HG02970 (cell line): ENCODE measurements at regions not wholly inside any gene's neighbourhood (a gene's known extent, or its start where the extent isn't known, plus 50 kb on each side); places are given as distances from the start of the nearest gene placed in this dataset.

ENCODE experiments used
- ATAC-seq: cut with Tn5 transposase; IDR thresholded peaks from one replicate; pipeline ENCODE4 v1.9.1; 2021; ENCODE audit warnings: mild to moderate bottlenecking, moderate library complexity, moderate number of reproducible peaks; ENCODE audit not compliant: unreplicated experiment, low FRiP score

DNA sequence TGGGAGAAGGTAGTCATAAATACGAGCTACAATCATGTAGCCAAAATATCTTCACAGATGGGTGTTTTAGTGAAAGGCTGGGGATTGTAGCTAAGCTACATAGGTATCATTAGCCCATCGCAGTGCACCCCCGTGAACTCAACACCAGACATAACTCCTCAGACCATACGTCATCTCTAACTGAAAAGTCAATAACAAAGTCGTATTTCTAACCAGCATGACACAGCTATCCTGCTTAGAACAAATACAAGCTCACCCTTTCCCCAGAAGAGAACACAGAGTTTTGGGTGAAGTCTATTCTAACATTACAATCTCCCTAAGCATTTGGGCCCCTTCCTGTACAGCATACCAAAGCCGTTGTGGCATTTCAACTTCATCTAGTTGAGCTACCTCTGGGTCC is 636.6 kb upstream of the DPP6 start:
- ATAC-seq: no peak

DNA sequence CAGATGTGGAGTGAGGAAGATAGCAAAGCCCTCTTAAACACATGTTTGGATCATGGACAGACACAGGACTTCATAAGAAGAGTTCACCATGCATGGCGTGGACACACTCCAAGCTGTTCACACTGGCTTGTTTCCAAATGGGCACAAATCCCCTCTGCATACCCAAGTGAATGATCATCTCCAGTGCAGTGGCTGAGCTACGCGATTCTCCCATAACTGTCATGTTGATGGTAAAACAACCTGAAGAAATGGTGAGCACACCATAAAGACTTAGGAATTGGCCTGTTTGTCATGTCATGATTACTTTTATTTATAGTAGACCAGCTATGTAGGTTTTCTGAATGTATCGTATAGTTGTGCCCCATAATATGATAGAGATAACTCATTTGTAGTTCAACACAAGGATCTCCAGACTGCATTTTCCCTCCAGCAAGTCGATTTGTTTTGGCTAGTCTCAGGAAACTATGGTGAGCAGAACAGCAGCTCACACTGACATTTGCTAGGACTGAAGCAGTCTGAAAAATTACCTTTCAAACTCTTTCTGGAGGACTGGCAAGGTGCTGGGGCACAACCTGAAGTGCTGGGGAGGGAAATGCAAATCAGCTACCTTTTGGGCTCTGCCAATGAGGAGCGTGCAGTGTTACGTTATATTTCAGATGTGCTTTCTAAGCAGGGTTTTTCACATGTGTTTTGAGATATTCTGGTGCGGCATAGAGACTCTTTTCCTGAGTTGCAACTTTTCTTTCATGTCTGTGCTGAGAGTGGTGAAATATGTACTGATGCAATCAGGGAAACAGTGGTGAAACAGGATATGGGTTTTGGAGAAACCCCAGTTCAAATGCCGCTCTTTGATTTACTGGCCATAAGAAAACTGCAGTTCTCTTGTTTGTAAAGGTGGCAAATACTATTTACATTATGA is 629.6 kb upstream of the DPP6 start:
- ATAC-seq: no peak

DNA sequence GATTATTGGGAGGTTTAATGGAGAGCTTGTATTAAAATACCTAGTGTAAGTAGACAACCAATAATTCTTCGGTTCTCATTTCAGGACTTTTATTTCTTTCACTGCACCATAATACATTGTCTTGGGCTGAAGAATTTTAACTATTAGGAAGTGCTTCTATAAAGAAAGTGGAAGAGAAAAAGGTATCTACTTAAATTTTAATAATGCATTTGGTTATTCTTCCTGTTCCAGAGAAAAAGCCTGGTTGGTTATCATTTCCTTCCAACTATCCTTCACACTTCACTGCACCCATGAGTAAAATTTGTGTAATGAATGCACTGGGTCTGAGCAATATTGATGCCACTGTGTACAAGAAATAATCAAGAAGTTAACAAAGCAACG is 629.0 kb upstream of the DPP6 start:
- no peak for ATAC-seq

DNA sequence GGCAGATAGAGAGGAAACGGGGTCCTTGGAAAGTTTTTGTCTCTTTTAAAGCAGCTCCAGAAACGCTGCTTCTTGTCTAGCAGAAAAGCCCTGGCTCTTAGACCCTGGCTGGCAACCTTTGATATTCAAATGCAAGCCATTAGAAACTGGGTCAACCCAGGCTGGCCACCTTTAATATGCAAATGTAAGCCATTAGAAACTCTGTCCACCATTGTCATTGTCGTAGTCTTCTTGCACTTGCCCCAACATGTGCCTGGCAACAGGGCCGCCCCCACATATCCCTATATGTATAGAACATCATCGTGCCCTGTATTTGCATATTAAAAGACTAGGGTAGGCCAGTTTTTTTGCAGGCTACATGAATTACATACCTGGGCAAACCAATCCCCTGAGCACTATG is 621.3 kb upstream of the DPP6 start:
- ATAC-seq: no peak

DNA sequence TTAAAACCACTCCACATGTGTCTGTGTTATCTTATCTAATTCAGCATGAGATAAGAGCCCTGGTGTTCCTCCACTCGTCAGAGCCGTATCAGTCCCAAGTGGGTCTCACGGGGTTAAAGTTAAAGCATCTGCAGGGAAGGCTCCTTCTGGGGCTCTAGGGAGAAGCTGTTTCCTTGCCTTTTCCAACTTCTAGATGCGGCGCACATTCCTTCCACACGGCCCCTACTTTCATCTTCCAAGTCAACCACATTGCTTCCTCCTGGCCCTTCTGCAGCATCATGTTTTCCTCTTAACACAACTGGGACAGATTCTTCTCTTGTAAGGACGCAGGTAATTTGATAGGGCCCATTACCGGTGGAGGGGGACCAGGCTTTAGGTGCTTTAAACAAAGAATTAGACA is 620.1 kb upstream of the DPP6 start:
- ATAC-seq: no peak

DNA sequence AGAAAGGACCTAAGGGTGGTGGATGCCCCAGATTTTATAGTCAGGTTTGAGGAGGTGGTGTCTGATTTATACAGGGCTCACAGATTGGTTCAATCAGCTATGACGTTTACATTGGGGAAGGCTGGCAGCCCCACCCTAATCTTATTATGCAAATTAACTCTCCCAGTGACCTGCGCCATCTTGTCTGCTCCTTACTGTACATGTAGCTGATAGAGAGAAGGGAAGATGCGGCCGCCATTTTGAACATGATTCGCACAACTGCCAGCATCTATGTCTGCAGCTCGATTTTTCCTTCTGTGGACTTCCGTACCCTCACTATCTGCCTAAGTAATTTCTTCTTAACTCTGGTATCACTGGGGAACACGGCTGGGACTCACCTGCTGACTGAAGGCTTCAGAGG is 619.0 kb upstream of the DPP6 start:
- ATAC-seq: no peak

DNA sequence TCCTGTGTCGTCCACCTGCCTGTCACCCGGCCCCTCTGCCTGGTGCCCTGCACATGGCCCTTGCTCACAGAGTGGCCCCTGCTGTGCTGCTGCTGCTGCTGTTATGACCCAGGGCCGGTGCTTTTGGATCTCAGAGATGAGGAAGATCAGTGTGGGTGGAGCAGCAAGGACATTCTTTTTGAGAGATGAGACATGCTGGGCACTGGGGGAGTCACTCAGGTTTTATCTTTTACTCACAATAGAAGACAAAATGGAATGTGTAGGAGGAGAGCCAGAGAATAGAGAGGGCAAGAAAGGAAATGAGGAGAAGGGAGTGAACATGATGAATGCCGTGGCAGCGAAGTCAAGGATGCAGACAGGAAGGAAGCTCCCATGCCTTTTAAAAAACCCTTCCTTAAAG is 611.5 kb upstream of the DPP6 start:
- no peak for ATAC-seq

DNA sequence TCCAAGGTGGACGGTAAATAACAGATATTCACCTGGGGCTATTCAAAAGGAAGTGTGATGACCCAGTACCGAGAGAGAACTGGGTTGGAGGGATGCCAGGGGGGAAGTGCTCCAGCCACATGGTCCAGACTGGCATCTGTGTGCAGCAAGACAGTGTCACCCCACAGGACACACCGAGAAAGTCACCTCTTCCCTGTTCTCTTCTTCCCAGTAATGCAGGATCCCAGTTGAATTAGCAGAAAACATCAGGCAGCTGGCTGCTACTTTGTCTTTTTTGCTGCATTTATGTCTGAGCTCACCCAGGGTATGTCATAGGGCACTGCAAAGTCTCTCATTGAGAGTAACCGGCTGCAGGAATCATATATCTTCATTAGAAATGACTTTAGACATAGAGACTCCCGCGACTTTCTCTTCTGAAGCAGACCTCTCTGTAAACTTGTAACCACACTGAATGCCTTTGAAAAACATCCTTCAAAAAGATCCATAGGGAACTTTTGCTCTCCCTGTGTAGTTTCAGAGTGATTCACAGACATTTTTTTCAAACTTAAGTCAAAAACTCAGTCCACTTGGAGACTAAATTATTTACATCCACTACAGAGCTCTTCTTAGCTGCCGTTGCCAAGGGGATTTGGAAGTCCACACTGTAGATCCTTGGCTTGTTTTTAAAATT is 609.0 kb upstream of the DPP6 start:
- no peak for ATAC-seq

DNA sequence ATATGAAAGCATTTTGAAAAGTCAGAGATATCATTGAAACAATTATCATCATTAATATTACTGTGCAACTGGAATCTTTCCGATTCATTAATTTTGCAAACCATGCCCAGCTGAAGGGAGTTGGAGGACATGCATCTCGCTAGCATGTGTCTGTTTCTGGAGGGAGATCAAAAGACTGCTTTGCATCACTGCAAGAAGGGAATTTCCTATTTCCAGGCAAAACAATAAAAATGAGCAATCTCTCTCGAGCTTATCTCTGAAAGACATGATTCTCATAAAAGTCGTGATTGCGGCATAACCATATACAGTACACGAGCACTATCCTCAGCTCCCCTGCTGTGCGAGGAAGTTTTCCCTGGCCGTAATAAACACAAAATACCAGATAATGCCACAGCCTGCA is 607.6 kb upstream of the DPP6 start:
- no peak for ATAC-seq

DNA sequence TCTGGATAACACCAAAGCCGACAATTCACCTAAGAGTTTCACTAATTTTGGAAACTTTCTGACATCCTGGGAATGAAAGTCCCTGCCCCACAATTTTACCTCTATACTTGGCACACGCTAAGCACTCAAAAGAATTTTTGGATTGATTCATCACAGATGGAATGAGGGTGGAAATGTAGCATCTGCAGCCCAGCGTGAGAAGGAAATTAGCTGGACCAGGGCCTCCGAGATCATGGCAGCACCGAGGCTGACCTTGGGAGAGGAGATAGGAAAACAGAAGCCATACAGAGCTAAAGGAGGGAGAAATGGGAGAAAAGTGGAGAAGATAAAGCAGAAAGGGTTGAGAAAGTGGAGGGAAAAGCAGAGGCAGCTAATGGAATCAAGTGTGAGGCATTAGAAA is 606.6 kb upstream of the DPP6 start:
- ATAC-seq: no peak

DNA sequence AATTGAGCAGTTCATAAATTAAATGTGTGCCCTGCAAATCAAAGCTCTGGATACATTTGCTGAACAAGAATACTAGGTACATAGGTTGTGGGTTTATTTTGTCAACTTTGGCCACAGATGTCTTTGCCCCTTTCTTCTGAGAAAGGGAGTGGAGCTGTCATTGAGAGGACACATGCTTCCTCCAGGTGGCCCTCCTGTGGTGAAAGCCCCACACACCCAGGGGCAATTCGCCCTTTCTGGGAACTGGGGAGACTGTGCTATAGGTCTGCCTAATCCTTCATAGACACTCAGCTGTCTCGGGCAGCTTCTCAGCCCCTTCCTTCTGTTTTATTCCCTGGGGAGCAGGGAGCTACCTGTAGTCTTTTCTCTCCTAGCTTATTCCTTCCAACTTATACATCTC is 605.7 kb upstream of the DPP6 start:
- ATAC-seq: no peak

DNA sequence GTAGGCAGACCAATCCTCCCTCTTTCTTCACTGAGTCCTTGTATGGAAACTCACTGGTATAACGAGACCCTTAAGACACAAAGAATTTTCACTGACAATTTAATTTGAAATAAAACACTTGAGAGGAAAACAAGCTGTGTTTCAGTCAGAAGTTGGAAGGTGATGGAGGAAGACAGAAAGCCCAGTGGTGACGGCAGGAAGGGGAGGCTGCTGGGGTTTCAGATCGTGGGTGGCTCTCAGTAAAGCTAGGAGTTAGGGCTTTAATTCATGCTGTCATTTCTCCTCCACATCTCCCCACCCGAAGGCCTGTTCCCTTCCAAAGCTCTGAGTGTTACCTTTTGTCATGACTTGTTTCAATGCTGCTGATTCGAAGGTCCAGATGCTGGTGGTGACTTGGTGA is 605.2 kb upstream of the DPP6 start:
- no peak for ATAC-seq

DNA sequence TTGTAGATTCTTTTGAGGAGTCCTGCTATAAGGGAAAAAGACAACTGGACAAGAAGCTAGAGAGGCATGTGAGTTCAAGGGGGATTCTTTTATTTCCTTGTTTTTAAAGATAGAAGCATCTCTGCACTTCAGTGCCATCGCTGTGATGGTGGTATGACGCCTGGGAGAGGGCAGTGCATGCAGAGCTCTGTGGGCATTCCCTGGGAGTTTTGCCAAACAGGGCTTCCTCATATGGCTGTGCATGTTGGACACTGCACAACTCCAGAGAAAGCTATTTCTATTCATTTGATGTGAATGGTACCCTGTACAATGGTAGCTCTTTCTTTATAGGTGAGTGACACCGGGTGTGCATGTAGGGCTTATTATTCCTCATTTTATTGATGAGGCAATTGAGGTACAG is 599.5 kb upstream of the DPP6 start:
- ATAC-seq: no peak

DNA sequence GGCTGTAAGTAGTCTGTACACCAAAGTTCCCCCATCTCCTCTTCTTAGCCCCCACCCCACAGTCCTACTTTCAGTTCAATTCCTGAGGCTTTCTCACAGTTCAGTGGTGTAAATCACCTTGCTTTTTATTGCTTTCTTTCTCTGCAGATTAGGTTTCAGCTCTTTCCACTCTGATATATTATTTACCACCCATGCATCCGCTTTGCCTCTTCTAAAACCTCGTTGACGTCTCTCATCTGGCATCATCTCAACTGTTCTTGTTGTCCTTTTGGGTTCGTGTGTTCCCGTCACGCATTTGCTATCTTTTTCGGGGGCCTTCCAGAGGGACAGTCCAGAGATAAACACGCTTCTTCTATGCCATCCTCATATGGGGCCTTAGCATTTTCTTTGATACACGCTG is 597.9 kb upstream of the DPP6 start:
- no peak for ATAC-seq

DNA sequence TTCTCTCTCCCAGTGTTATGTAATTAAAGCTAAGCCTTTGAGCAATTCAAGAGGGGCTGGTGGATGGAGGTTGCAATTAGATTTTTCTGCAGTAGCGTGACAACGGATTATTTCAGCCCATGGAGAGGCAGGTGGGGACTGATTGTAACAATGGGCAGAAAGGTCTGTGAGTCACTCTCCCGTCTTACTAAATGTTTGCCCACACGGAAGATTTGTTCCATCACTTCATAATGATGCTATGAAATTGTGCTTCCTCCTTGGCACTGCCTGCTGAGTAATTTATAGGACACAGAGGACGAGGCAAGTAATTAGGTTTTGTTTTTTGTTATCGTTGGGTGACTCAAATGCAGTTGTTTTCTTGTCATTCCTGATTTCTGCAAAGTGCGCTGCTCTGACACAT is 594.5 kb upstream of the DPP6 start:
- ATAC-seq: no peak

DNA sequence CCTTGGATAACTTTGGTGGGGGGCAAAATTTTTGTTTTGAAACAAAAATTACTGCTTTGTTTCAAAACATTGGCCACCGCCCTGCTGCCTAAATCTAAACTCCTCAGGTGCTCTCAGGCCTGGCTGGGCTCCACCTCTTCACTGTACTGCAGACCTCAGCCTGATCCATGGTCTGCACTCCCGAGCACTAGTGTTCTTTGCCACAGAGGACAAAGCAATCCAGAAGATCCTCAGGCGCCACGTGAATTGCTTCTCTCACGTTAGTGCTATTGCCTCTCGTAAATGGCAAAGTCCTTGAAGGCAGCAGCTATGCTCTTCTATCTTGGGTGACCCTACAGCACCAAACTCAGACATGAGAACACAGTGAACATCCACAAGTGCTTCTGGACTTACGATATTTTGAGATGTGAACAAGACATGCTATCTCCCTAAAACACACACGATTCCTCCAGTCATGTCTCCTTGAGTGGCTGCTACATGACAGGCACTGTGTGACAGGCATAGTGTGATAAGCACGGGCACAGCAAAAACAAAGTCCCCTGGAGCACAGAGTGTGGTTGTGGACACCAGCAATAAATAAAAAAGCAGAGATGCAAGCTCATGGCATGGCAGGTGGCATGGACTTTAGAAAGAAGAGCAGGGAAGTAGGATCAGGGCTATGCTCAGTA is 582.1 kb upstream of the DPP6 start:
- no peak for ATAC-seq

DNA sequence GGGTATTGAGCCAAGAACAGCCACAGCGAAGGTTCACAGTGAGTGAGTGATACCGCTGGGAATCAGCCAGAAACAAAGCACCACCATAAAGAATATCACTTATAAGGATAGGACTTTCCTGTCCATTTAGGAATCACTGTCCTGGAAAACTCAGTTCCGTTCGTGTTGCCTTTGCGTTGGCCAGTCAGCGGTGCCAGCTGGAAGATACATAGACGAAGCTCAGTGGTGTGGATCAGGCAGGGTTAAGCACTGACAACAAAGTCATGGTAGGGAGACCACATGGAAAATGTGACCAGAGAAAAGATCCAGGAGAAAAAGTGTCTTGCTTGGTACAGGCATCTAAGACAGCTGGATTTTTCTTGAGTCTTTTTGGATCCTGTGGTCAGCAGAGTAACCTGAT is 579.7 kb upstream of the DPP6 start:
- no peak for ATAC-seq

DNA sequence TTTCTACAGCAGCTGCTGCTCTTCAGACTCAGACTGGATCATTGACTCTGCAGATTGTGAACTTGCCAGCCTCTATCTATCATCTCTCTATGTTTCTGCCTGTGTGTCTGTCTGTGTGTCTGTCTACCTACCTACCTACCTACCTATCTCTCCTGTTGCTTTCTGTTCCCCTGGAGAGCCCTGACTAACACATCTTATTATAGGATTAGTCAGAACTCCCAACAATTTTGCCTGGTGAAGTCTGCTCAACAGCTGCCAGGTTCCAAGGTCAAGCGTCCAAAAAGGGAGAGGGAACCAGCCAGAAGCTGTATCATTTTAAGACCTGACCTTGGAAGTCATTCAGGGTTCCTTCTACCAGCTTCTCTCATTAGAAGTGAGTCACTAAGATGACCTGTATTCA is 579.0 kb upstream of the DPP6 start:
- ATAC-seq: no peak

DNA sequence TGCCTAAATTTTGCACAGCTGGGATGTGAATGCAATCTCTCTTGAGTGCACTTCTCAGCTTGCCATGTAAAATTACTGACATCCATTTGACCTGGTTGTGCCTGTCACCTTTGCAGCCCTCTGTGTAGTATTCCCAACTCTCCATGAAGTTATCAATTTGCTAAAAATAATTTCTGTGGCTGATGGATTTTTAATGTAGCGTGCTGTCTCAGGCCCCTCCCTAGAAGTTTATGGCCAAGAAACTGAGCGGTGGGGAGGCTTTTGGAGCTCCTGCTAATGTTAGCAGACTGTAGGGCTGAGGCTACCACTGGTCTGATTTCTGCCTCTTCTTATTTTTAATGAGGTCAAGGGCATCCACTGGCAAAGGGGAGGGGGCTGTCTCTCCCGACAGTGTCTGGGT is 577.0 kb upstream of the DPP6 start:
- no peak for ATAC-seq

DNA sequence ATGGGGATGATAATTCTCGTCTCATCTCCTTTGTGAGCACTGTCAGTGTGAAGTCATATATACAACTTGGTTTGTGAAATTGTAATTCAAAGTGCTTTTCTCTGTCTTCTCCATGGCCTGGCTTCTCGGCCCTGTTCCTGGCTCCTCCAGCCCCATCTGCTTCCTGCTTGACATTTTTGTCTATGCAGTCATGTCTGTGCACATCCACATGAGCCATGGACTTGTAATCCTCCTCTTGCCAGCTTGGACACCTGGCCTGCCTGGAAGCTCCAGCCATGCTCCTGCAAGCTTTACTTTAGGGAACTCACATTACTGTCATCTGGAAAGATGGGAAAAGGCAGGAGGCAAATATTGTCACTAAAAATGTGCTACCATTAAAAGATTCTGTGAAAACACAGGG is 576.0 kb upstream of the DPP6 start:
- no peak for ATAC-seq

DNA sequence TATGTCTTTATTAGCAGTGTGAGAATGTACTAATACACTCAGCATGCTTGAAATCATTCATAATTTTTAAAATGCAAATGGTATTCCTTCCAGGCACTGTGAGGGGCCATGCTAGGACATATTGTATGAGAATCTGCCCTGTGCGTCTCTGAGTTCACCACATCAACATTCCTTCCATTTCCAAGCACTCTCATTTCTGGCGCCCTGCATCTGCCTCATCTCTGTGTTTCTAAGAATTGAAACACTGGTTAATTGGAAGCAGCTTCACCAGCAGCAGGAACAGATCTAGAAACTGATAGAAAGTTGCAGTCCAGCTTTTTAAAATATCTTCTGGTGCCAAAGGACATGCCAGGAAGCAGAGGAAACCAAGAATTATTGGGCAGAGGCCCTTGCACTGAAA is 555.9 kb upstream of the DPP6 start:
- no peak for ATAC-seq

DNA sequence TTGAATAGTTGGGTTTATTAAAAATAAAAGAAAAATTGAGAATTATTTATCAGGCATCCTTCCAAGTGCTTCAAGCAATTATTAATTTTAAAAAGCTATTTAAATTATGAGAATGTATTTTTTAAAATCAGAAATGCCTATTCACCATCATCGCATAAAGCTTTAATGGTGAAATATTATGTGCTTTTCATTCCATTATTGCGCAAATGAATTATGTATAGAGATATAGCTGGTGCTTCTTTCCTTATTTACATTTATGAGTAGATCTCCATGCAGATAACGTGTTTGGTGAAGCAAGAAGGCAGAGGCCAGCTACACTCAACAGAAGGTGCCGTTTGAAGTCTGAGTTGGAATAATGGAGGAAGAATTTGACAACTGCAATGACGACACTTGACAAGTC is 549.1 kb upstream of the DPP6 start:
- no peak for ATAC-seq
